Left renal cortex interstitium (tissue), 4 donors: ENCODE measurements at regions not wholly inside any gene's neighbourhood (a gene's known extent, or its start where the extent isn't known, plus 50 kb on each side); places are given as distances from the start of the nearest gene placed in this dataset.

Source experiments
- DNase-seq, 4 donors: peaks; one replicate each; pipeline ENCODE4 v3.0.0-alpha.2; 2013; ENCODE audit warnings: low read depth in 4 of 4, low spot score in 2 of 4, missing footprints in 1 of 4

DNA sequence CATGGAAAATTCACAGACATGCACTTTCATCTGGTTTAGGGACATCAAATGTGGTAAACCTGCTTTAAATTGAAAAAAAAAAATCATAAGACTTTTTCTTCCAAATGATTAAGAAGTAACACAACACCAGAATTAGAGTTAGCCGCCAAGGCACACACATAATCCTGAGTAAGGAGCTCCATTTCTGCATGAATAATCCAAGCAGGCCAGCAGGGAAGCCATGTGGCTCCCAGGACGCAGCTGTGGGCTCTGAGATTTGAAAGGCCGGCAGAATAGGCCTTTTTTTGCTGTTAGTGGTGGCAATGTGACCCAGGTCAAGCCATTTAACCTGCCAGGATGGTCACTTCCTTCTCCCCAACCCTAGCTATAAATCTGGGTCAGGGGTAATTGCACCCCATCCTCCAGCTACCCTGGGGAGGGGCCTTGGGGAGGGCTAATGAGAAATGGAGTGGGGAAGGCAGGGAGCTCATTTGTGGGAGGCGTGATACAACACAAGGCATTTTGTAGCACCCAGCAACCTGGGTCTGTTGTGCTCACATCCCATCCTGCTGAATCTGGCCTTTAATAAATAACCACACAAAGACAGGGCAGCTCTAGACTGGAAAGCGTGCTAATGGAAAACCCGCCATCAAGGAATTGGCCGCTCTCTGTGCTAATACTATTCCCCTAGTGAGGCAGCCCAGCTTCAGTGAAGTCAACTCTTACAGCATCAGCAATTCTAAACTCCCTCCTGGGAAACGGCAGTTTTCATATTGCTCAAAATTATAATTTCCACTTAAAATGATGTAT, 178.5 kb downstream of the RHOU start:
- no peak for DNase-seq

GRCh38 chr1:228914700-228915099, 179.4 kb downstream of the RHOU start:
- DNase-seq: no peak

DNA sequence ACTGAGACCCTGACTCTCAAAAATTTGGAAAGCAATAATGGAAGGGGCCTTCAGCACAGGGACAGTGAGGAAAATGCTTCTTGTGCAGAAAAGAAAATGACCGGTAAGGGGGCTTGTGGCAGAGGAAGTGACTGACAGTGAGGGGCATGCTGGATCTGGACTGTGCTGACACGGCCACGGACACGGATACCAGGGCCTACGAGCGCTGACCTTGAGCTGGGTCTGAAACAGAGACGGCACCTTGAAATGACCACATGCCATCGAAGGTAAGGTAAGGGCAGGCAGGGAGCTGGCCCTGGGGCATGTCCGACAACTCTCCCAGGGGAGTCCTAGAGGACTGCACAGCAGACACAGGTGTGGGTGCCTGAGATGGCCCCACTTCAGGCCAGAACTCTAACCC, 182.1 kb downstream of the RHOU start:
- DNase-seq: no peak

GRCh38 chr1:228917755-228918154, 182.5 kb downstream of the RHOU start:
- no peak for DNase-seq

DNA sequence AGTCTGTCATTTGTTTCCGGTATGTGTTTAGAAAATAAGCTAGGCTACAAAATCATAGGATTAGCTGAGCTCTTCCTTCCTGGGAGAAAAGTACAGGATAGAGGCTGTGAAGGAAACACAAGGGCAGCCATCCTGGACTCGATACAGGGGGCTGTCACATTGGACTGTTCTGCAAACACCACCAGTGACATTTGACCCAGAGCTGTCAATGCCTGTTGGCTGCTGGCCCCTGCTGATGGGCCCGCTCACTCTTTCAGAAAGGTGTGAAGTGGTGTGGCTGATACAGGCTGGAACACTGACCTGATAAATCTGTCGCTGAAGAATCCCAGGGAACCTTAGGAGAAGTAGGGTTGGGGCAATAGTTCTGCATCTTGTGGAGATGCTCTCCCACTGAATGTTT, 183.1 kb downstream of the RHOU start:
- no peak for DNase-seq

DNA sequence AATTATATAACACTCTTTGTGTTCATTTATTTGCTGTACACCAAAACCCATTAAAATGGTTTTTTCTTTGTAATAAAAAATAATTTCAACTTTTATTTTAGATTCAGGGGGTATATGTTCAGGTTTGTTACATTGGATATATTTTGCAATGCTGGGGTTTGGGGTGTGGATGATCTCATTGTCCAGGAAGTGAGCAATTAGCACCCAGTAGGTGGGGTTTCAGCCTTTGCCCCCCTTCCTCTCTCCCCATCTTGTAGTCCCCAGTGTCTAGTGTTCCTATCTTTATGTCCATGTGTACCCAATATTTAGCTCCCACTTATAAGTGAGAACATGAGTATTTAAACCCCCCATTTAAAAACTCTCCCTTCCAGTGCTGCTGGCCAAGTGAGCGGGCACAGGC, 184.6 kb downstream of the RHOU start:
- no peak for DNase-seq

- no peak for DNase-seq
These were observed 185.6 kb downstream of the RHOU start for GRCh38 chr1:228920831-228921230.

- DNase-seq: no peak
These were observed 186.2 kb downstream of the RHOU start for GRCh38 chr1:228921481-228921880.

GRCh38 chr1:228922722-228923376, 187.6 kb downstream of the RHOU start:
- DNase-seq: no peak

DNA sequence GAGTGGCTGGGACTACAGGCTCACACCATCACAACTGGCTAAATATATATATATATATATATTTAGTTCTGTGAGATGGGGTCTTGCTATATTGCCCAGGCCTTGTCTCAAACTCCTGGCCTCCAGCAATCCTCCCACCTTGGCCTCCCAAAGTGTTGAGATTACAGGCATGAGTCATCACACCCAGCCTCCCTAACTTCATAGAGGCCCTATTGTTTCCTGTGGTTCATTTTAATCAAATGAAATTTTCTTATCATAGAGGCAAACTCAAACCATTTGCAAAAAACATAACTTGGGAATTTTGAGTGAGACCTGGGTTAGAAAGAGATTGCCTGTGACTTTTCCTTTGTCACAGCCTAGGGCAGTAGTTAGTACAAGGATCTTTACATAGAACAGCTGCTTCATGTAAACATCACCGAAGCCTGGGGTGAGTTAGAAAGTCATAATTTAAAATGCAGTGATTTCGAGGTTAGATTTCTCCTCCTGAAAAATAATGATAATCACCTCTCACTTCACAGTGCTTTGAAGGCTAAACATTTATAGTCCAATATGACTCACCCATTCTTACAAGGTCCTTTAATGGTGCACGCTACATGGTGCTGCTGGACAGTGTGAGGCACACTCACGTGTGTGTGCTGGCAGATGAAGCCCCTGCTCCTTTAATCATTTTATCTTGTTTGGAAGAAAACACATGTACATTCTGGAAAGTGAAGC, 188.9 kb downstream of the RHOU start:
- no peak for DNase-seq

GRCh38 chr1:228925691-228926090, 190.4 kb downstream of the RHOU start:
- no peak for DNase-seq

GRCh38 chr1:228927421-228927820, 192.1 kb downstream of the RHOU start:
- no peak for DNase-seq

- no peak for DNase-seq
These were observed 192.9 kb downstream of the RHOU start for GRCh38 chr1:228927946-228928898.

GRCh38 chr1:228929476-228930027, 194.3 kb downstream of the RHOU start:
- DNase-seq: no peak

- DNase-seq: no peak
These were observed 195.2 kb downstream of the RHOU start for GRCh38 chr1:228930479-228930957.

- no peak for DNase-seq
These were observed 198.5 kb downstream of the RHOU start for GRCh38 chr1:228933753-228934152.

DNA sequence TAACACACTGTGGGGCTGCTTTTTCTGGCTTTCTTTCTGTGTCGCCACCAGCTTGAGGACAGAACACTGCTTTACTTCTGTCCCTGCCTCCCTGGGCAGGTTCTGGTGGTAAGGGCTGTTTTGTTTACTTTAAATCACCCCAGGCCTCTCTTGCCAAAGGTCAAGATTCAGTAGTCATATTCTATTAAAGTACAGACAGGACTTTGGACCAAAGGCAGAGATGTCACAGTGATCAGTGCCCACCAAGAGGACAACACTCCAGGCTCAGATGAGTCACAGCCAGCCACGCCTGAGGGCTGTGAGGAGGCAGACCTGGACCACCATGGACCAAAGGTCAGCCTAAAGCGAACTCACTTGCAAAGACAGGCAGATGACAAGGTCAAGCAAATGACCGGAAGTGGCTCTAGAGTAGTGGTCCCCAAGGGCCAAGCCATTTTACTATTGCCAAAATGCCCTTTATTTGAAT, 200.0 kb downstream of the RHOU start:
- DNase-seq: no peak

DNA sequence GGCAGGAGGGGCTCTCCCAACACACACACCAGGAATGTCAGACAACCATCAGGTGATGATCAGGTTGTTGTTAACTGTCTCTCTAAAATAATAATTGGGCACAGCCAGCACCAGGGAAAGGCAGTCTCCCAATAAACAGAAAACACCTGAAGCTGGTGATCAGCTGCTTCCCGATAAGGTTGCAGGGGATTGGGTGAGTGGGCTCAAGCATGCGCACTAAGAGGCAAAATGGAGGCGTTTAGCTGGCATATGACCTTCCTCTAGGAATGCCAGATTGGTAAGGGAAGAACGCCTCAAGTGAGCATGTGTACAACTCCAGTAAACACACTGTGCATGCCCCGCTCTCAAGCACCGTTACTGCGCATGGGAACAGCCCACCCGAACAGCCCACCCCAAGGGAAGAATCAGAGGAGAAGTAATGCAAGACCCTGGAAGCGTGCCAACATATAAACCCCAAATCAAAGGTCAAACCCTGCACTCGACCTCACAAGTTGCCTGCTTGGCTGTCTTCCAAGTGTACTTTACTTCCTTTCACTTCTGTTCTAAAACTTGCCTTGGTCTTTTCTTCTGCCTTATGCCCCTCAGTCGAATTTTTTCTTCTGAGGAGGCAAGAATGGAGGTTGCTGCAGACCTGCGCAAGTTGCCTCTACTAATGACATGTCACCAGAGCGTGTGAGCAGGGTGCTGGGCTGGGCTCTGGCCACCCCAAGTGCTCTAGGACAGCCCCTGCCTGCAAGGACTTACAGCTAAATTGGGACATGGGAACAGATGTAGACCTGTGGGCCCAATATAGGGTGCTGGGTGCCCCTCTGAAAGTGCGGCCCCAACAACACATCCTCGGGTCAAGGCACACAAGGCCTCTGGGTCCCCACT, 200.8 kb downstream of the RHOU start:
- no peak for DNase-seq

GRCh38 chr1:228936881-228937280, 201.6 kb downstream of the RHOU start:
- no peak for DNase-seq
